Astrocyte of the cerebellum (primary cell): ENCODE measurements at regions not wholly inside any gene's neighbourhood (a gene's known extent, or its start where the extent isn't known, plus 50 kb on each side); places are given as distances from the start of the nearest gene placed in this dataset.
"Not testable (repeated sequence)": the region's sequence is repeated elsewhere in the genome, so short reads cannot be mapped to it uniquely, and the experiment has no call there.

ENCODE experiments used
- DNase-seq: peaks from one replicate; pipeline ENCODE4 v3.0.0-alpha.2; 2011; ENCODE audit warnings: low read depth
- H3K4me3 ChIP-seq: 2 replicates; pipeline ENCODE4 v1.5.1; 2011; ENCODE audit warnings: mild to moderate bottlenecking, low read depth, low read length, moderate library complexity
- CTCF ChIP-seq: IDR thresholded peaks from 2 replicates; pipeline ENCODE4 v1.5.1; 2012; ENCODE audit warnings: low read length, low read depth, moderate library complexity, mild to moderate bottlenecking; ENCODE audit errors: missing control alignments
- in situ Hi-C: cut with HindIII; loops from 2 replicates; pipeline ENCODE4 v1.10.0; 2017; ENCODE audit warnings: low sequenced_read_pairs

- in situ Hi-C loops = no loop called here
- H3K4me3 ChIP-seq = no peak overlapping the region
- TF ChIP-seq CTCF = no peak
- DNase-seq = no peak
These were observed 223.8 kb downstream of the CHIC2 start for GRCh38 chr4:53840643-53841042.

DNA sequence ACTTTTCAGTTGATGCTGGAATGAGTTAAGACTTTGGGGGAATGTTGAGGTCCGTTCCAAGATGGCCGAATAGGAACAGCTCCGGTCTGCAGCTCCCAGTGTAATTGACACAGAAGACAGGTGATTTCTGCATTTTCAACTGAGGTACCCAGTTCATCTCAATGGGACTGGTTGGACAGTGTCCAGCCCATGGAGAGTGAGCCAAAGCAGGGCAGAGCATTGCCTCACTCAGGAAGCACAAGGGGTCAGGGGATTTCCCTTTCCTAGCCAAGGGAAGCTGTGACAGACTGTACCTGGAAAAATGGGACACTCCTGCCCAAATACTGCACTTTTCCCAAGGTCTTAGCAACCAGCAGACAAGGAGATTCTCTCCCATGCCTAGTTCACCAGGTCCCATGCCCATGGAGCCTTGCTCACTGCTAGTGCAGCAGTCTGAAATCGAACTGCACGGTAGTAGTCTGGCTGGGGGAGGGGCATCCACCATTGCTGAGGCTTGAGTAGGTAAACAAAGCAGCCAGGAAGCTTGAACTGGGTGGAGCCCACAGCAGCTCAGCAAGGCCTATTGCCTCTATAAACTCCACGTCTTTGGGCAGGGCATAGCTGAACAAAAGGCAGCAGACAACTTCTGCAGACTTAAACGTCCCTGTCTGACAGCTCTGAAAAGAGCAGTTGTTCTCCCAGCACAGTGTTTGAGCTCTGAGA, 231.0 kb downstream of the CHIC2 start:
- H3K4me3 ChIP-seq, DNase-seq, in situ Hi-C loops: not testable (repeated sequence)

- no peak overlapping the region for H3K4me3 ChIP-seq
- TF ChIP-seq CTCF = no peak
- in situ Hi-C loops = no loop called here
- DNase-seq = no peak
These were observed 231.9 kb downstream of the CHIC2 start for GRCh38 chr4:53832549-53832948.

- TF ChIP-seq CTCF = no peak
- in situ Hi-C loops = no loop called here
- no peak overlapping the region for H3K4me3 ChIP-seq
- no peak for DNase-seq
These were observed 233.9 kb downstream of the CHIC2 start for GRCh38 chr4:53830511-53830910.

DNA sequence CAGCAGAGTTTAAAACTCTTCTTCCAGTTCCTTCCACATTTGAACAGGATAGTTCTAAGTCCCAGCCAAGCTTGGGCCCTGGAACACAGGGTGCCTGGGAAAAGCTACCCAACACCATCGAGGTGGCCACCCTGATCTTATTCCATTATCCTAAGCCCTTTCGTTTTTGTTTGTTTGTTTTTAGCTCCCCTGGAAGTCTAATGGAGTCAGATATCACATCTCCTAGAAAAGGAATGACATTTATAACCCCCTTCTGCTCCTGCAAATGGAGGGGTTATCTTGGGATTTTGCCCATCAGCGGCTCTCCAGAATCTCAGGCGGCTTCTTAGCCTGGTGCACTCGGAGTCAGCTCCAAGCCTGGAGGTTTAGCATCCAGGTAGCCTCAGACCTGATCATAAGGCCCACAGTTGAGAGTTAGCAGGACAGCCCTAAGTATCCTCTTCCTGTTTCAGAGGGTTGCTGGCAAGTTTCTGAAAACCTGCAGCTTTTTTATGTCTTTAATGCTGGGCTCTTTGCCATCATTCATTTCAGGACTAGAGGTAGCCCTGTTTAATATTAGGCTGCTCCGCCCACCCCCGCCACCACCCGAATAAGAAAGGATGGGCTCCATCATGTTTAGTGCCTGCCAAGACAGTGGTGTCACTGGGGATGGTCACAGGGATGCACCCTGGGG, 230.0 kb upstream of the LNX1 start:
- no peak overlapping the region for H3K4me3 ChIP-seq
- DNase-seq = no peak
- TF ChIP-seq CTCF = no peak
- in situ Hi-C loops = no loop called here

GRCh38 chr4:53818104-53818503, 226.8 kb upstream of the LNX1 start:
- TF ChIP-seq CTCF = no peak
- no peak overlapping the region for H3K4me3 ChIP-seq
- in situ Hi-C loops = no loop called here
- no peak for DNase-seq

DNA sequence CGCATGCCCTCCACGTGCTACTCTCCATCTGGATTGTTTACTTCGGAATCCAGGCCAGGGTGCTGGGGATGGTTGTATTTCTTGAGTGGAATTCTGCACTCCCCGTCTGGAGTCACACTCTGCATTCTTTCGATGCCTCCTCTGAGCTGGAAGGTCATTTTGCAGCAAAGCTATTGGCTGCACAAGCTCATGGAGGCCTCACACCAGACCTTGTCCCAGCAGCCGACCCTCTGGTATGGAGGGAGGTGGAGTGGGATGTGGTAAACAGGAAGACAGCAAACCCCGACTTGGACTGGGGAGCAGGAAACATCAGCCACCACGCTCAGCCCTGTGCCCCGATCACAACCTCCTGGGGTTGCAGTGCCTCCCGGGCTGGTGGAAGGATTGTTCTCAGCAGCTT, 225.3 kb upstream of the LNX1 start:
- in situ Hi-C loops = no loop called here
- H3K4me3 ChIP-seq = no peak overlapping the region
- no peak for TF ChIP-seq CTCF
- DNase-seq = no peak
